GM13976 (cell line): ENCODE measurements at regions not wholly inside any gene's neighbourhood (a gene's known extent, or its start where the extent isn't known, plus 50 kb on each side); places are given as distances from the start of the nearest gene placed in this dataset.

ENCODE experiments used
- DNase-seq: peaks from one replicate; pipeline ENCODE4 v3.0.0; 2012; ENCODE audit warnings: low spot score
- in situ Hi-C: fragments of 300-500 bp; cut with MboI; formaldehyde crosslinking; loops from one replicate; pipeline ENCODE4 v1.12.0; 2022; ENCODE audit warnings: low sequenced_read_pairs, mixed read lengths, inconsistent platforms; ENCODE audit not compliant: unreplicated experiment
- TF ChIP-seq, protein P1 (sequence below): IDR thresholded peaks from 2 replicates; pipeline ENCODE4 v1.5.1; 2012; ENCODE audit warnings: borderline replicate concordance, mild to moderate bottlenecking; ENCODE audit not compliant: insufficient read depth; ENCODE audit errors: extremely low read depth, missing control alignments, control extremely low read depth

DNA sequence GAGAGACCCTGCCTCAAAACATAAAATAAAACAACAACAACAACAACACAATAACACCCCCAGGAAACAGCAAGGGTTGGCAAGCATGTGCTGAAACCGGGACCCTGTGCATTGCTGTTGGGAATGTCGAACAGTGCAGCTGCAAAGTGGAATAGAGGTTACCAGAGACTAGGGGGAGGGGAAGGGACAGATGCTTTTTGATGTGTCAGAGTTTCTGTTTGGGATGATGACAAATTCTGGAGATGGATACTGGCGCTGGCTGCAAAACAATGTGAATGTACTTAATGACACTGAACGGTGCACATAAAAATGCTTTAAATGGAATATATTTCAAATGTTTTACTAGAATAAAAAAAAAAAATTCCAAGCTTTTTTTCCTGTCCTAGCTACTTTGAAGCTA, 241.8 kb downstream of the TEX36 start:
- in situ Hi-C loops = no loop called here
- TF ChIP-seq, protein P1, sequence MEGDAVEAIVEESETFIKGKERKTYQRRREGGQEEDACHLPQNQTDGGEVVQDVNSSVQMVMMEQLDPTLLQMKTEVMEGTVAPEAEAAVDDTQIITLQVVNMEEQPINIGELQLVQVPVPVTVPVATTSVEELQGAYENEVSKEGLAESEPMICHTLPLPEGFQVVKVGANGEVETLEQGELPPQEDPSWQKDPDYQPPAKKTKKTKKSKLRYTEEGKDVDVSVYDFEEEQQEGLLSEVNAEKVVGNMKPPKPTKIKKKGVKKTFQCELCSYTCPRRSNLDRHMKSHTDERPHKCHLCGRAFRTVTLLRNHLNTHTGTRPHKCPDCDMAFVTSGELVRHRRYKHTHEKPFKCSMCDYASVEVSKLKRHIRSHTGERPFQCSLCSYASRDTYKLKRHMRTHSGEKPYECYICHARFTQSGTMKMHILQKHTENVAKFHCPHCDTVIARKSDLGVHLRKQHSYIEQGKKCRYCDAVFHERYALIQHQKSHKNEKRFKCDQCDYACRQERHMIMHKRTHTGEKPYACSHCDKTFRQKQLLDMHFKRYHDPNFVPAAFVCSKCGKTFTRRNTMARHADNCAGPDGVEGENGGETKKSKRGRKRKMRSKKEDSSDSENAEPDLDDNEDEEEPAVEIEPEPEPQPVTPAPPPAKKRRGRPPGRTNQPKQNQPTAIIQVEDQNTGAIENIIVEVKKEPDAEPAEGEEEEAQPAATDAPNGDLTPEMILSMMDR = no peak
- DNase-seq = no peak

DNA sequence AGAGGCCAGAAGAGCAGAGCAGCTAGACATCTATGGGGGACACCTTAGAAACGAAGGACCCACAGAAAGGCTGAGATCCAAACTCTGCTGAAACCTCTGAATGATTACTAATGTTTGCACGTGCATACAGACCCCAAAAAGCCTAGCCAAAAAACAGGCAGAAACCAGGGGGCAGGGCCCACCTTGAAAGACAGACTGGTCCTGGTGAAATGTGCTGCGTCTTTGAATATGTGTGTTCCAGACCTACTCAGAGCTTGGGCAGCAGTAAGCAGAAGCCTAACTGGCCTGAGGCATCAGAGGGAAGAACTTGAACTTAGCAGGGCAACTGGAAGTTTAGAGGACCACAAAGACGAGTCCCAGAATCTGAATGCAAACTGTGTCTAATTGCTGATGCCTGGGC, 251.8 kb downstream of the TEX36 start:
- TF ChIP-seq, protein P1 = no peak
- in situ Hi-C loops = no loop called here
- DNase-seq = no peak

DNA sequence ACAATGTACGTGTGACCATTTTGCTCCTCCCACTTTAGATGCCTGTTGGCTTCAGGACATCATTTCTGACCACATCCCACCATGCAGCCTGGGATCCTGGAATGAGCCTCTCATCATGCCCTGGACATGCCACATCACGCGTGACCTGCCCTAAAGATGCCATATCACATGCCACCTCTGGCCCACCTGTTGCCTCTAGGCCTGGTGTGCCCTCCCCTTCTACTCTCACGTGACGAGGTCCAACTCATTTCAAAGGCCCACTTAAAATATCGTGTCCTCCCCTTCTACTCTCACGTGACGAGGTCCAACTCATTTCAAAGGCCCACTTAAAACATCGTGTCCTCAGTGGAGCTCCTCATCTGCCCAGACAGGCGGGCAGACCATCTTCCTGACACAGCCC, 254.9 kb downstream of the TEX36 start:
- in situ Hi-C loops = no loop called here
- TF ChIP-seq, protein P1 = no peak
- DNase-seq = no peak

DNA sequence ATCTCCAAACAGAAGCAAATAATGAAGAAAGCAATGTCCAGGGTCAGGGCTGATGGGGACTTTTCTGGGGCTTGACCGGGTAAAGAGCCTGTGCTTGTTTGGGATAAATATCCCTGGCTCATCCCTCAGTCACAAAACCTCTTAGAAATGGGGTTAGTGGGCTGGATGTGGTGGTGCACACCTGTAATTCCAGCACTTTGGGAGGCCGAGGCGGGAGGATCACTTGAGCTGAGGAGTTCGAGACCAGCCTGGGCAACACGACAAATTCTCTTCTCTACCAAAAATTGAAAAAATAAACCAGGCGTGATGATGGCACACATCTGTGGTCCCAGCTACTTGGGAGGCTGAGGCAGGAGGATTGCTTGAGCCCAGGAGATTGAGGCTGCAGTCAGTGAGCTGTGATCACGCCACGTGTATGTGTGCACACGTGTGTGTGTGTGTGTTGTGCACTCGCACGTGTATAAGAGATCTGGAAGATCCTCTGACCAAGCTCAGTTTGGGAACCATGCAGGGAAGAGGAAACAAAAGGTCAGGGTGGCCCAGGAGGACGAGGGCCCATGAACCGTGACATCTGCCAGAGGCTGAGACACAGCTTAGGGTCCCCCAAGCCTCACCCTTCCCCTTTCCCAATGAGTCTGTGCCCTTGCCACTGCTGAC, 258.6 kb downstream of the TEX36 start:
- in situ Hi-C loops = no loop called here
- no peak for DNase-seq
- TF ChIP-seq, protein P1 = no peak

DNA sequence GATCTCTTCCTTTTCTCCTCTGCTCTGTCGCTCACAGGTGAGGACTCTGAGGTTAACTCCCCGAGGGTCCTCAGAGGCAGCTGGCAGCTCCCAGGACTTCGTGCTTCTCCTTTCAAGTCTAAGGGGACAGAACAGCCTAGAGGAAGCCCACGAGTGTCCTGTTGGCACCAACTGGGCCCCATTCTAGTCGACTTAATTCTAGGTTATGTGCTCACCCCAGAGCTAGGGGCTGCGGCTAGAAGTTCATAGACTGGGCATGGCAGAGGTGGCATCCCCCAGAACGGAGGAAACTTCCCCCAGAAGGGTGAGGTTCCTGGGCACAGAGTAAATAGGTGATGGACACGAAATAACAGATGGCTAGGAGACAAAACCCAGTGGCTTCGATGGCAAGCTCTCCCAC, 259.4 kb downstream of the TEX36 start:
- TF ChIP-seq, protein P1 = no peak
- DNase-seq = no peak
- in situ Hi-C loops = no loop called here

DNA sequence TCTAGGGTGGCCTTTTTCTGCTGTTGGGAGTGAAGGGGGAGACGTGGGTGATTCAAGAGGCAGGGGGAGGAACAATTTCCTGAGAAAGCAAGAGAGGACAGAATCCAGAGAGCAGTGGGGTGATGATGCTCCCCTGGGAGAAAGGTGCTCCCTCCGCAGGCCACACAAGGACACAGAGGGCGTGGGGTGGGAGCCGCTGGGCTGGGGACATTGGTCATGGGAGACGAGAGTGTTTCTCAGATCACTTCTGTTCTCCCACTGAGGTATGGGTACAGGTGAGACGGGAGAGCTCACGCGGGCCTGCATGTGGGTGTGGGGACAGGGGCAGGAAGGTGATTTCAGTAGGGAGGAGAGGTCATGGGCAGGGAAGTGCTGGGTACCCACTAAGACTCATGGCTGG, 259.5 kb upstream of the CTBP2 start:
- in situ Hi-C loops = no loop called here
- TF ChIP-seq, protein P1 = no peak
- no peak for DNase-seq
